Stomach (tissue), 8 donors: ENCODE measurements at regions not wholly inside any gene's neighbourhood (a gene's known extent, or its start where the extent isn't known, plus 50 kb on each side); places are given as distances from the start of the nearest gene placed in this dataset.

ENCODE experiments used
- DNase-seq, 2 donors: peaks; one replicate each; pipeline versions ENCODE4 v3.0.0 to v3.0.0-alpha.2; 2013 to 2019
- H3K27ac ChIP-seq, 5 donors: fragments of 200-600 bp in 4 of 5; sonication (generic) in 4 of 5; one replicate each; pipeline ENCODE4 v1.5.1; 2013 to 2019; ENCODE audit warnings: mild to moderate bottlenecking in 1 of 5, moderate library complexity in 1 of 5
- H3K27me3 ChIP-seq, 3 donors: fragments of 200-600 bp; sonication (generic); one replicate each; pipeline ENCODE4 v1.5.1; 2017 to 2019; ENCODE audit warnings: mixed run types in 1 of 3
- H3K36me3 ChIP-seq, 4 donors: fragments of 200-600 bp; sonication (generic); 1 replicate in 3 of 4; 2 replicates in 1 of 4; pipeline ENCODE4 v1.5.1; 2016 to 2019
- H3K4me1 ChIP-seq, 4 donors: fragments of 200-600 bp; sonication (generic); one replicate each; pipeline ENCODE4 v1.5.1; 2016 to 2019
- H3K4me3 ChIP-seq, 4 donors: fragments of 200-600 bp; sonication (generic) in 3 of 4; one replicate each; pipeline ENCODE4 v1.5.1; 2016 to 2019; ENCODE audit warnings: mild to moderate bottlenecking in 1 of 4
- H3K9me3 ChIP-seq, 4 donors: fragments of 200-600 bp; sonication (generic); one replicate each; pipeline ENCODE4 v1.5.1; 2016 to 2019
- CTCF ChIP-seq, 7 experiments: fragments of 450-650 bp in 4 of 7; fragments of 200-600 bp in 3 of 7; sonication (generic) in 3 of 7; IDR thresholded peaks; one replicate each; pipeline ENCODE4 v1.5.1; 2016 to 2019; ENCODE audit warnings: antibody characterized with exemption in 7 of 7, control low read depth in 2 of 7, mild to moderate bottlenecking in 1 of 7
- EP300 ChIP-seq: sonication (generic); formaldehyde crosslinking; IDR thresholded peaks from one replicate; pipeline ENCODE4 v1.6.1; 2017; ENCODE audit warnings: antibody characterized with exemption
- POLR2A ChIP-seq, 4 donors: fragments of 450-650 bp; IDR thresholded peaks; one replicate each; pipeline ENCODE4 v1.6.1; 2016; ENCODE audit warnings: antibody characterized with exemption in 4 of 4, control low read depth in 2 of 4, mild to moderate bottlenecking in 1 of 4, moderate library complexity in 1 of 4
- POLR2AphosphoS5 ChIP-seq, 3 donors: sonication (generic); formaldehyde crosslinking; IDR thresholded peaks; one replicate each; pipeline ENCODE4 v1.6.1; 2016; ENCODE audit warnings: antibody characterized with exemption in 3 of 3
- WGBS, 5 donors: extraction: QIAGEN DNeasy Blood & Tissue Kit in 3 of 5; methylation state at CpG; one replicate each; pipeline versions ENCODE4 v1.1.5 to v1.1.7; 2013 to 2018; 5-methylcytosine and 5-hydroxymethylcytosine counted together
- intact Hi-C: fragments of 100-400 bp; cut with DNase I; formaldehyde crosslinking; loops from one replicate; pipeline ENCODE4 v1.15.1; 2023; ENCODE audit warnings: low total_unique reads
- donor health status: healthy with polysubstance abuse.
- donor health status: Bipolar disorder and iron deficiency.
- donor health status: healthy.

- TF ChIP-seq EP300 = no peak
- TF ChIP-seq POLR2A (IDR thresholded peaks at IDR 0.05) = no peak
- TF ChIP-seq POLR2AphosphoS5 (IDR thresholded peaks at IDR 0.05) = no peak
- TF ChIP-seq CTCF (IDR thresholded peaks at IDR 0.05) = no peak
- Histone ChIP-seq H3K27ac (no peak overlapping the region), H3K4me3 (no peak overlapping the region), H3K4me1 (no peaks in the 10 kb centered on the region), H3K36me3 (peaks cover 0 to 7% (median 5%) of the 10 kb centered on the region in 4 donors), H3K27me3 (no peaks in the 10 kb centered on the region), H3K9me3 (no peaks in the 10 kb centered on the region)
- DNase-seq = no peak
- intact Hi-C loops = no loop called here
- 29 to 57% (median 46%) methylated on average over 2 of the region's 2 CpGs for WGBS, 5 donors
Measured at GRCh38 chrX:149992918-149993317, 54.6 kb upstream of the EOLA2 start.

DNA sequence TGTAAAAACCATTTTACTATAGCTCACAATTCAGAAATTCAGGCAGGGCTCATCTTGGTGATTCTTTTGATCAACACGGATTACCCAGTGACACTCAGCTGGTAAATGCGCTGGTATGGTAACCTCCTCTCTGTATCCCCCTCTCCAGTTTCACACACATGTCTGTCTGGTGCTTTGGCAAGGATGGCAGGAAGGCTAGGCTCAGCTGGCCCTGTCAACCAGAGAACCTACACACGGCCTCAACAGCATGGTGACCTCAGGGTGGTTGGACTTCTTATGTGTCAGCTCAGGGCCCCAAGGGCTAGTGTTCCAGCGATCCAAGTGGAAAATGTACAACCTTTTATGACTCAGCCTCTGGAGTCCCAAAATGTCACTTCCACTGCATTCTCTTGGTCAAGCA lies 55.7 kb upstream of the EOLA2 start:
- TF ChIP-seq POLR2A (IDR thresholded peaks at IDR 0.05) = no peak
- TF ChIP-seq CTCF (IDR thresholded peaks at IDR 0.05) = no peak
- no peak for TF ChIP-seq POLR2AphosphoS5 (IDR thresholded peaks at IDR 0.05)
- no peak for TF ChIP-seq EP300
- Histone ChIP-seq H3K4me1 (no peaks in the 10 kb centered on the region), H3K4me3 (no peak overlapping the region), H3K36me3 (peaks cover 0 to 7% (median 5%) of the 10 kb centered on the region in 4 donors), H3K27ac (no peak overlapping the region), H3K27me3 (no peaks in the 10 kb centered on the region), H3K9me3 (no peaks in the 10 kb centered on the region)
- intact Hi-C loops = no loop called here
- DNase-seq = no peak
- 78 to 96% (median 94%) methylated on average over 4 of the region's 4 CpGs for WGBS, 5 donors

DNA sequence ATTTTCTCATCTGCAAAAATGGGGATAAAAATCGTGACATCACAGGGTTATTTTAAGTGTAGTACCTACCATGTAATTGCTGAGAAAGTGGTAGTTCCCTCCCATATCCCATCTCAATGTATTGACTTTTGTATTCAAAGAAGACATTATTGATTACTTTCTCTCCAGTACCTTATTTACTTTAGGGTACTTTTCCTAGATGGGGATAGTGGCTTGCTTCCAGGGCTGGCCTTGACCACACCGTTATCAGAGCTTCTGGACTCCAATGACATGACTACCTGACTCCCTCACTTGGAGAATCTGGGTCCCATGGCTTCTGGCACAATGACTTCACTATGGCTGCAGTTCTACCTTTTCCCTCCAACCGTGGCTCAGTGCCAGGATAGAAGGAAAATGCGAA lies 58.2 kb upstream of the EOLA2 start:
- Histone ChIP-seq H3K4me3 (no peak overlapping the region), H3K4me1 (no peaks in the 10 kb centered on the region), H3K27ac (no peak overlapping the region), H3K9me3 (no peaks in the 10 kb centered on the region), H3K27me3 (no peaks in the 10 kb centered on the region), H3K36me3 (peaks cover 0 to 7% (median 5%) of the 10 kb centered on the region in 4 donors)
- no peak for DNase-seq
- 75 to 91% (median 80%) methylated on average over 4 of the region's 4 CpGs for WGBS, 5 donors
- no peak for TF ChIP-seq EP300
- intact Hi-C loops = no loop called here

DNA sequence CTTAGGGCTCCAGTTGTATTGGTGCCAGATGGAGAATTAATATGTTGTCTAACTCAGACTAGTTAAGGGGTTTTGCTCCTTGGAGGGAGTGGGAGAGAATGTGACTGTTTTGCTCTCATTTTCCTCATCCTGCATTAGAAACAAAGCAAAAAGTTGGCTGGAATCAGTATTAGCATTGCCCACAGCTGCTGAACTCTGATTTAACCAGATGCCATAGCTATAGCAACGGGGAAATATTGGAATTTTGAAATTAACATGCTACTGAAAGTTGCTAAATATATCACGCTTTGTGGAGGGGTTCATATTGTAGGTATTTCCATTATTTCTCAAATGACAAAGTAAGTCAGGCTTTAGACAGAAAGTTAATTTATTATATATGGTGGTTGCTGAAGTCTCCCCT lies 66.7 kb upstream of the EOLA2 start:
- no peaks in the 10 kb centered on the region for H3K4me1 ChIP-seq
- H3K9me3 ChIP-seq = no peaks in the 10 kb centered on the region
- 46 to 89% (median 71%) methylated on average over 2 of the region's 2 CpGs for WGBS, 5 donors
- H3K27me3 ChIP-seq = no peaks in the 10 kb centered on the region
- intact Hi-C loops = no loop called here
- no peak for DNase-seq
- H3K27ac ChIP-seq = no peak overlapping the region
- no peaks in the 10 kb centered on the region for H3K36me3 ChIP-seq
- TF ChIP-seq POLR2A (IDR thresholded peaks at IDR 0.05) = no peak
- TF ChIP-seq CTCF (IDR thresholded peaks at IDR 0.05) = no peak
- TF ChIP-seq EP300 = no peak
- TF ChIP-seq POLR2AphosphoS5 (IDR thresholded peaks at IDR 0.05) = no peak
- no peak overlapping the region for H3K4me3 ChIP-seq

- WGBS, 5 donors = 57 to 71% (median 63%) methylated on average over 2 of the region's 2 CpGs
- TF ChIP-seq POLR2AphosphoS5 (IDR thresholded peaks at IDR 0.05) = no peak
- no peak for TF ChIP-seq POLR2A (IDR thresholded peaks at IDR 0.05)
- no peak for DNase-seq
- no peak overlapping the region for H3K27ac ChIP-seq
- no peaks in the 10 kb centered on the region for H3K4me1 ChIP-seq
- intact Hi-C loops = no loop called here
- no peaks in the 10 kb centered on the region for H3K9me3 ChIP-seq
- no peaks in the 10 kb centered on the region for H3K36me3 ChIP-seq
- no peak overlapping the region for H3K4me3 ChIP-seq
- no peaks in the 10 kb centered on the region for H3K27me3 ChIP-seq
Measured at GRCh38 chrX:150007356-150007755, 69.1 kb upstream of the EOLA2 start.
